Thyroid gland (tissue), 4 donors: ENCODE measurements at regions not wholly inside any gene's neighbourhood (a gene's known extent, or its start where the extent isn't known, plus 50 kb on each side); places are given as distances from the start of the nearest gene placed in this dataset.
A peak's percentile ranks its signal among the peaks of the same experiment; 100 is the strongest.

ENCODE experiments used
- DNase-seq, 2 donors: peaks; one replicate each; pipeline ENCODE4 v3.0.0-alpha.2; 2019
- H3K27ac ChIP-seq, 3 donors: fragments of 200-600 bp; sonication (generic); 1 replicate in 2 of 3; 2 replicates in 1 of 3; pipeline ENCODE4 v1.5.1; 2016 to 2019; ENCODE audit warnings: mild to moderate bottlenecking in 1 of 3, moderate library complexity in 1 of 3
- H3K27me3 ChIP-seq: fragments of 200-600 bp; sonication (generic); one replicate; pipeline ENCODE4 v1.5.1; 2019
- H3K36me3 ChIP-seq, 2 donors: fragments of 200-600 bp; sonication (generic); one replicate each; pipeline ENCODE4 v1.5.1; 2016 to 2019
- H3K4me1 ChIP-seq, 2 donors: fragments of 200-600 bp; sonication (generic); one replicate each; pipeline ENCODE4 v1.5.1; 2017 to 2019
- H3K4me3 ChIP-seq, 3 donors: fragments of 200-600 bp; sonication (generic); replicated peaks in 1 of 3; 1 replicate in 2 of 3; 2 replicates in 1 of 3; pipeline ENCODE4 v1.5.1; 2016; ENCODE audit warnings: mild to moderate bottlenecking in 1 of 3
- H3K9me3 ChIP-seq: fragments of 200-600 bp; sonication (generic); one replicate; pipeline ENCODE4 v1.5.1; 2017
- POLR2A ChIP-seq, 2 donors: fragments of 450-650 bp; IDR thresholded peaks; one replicate each; pipeline ENCODE4 v1.6.1; 2017; ENCODE audit warnings: antibody characterized with exemption in 2 of 2, mild to moderate bottlenecking in 2 of 2, moderate library complexity in 1 of 2
- WGBS, 2 donors: methylation state at CpG; one replicate each; pipeline ENCODE4 v1.1.5; 2017; 5-methylcytosine and 5-hydroxymethylcytosine counted together
- intact Hi-C: fragments of 100-400 bp; cut with DNase I; formaldehyde crosslinking; loops from one replicate; pipeline ENCODE4 v1.15.1; 2023
- TF ChIP-seq, protein P1 (sequence below), 6 experiments: fragments of 200-600 bp in 3 of 6; fragments of 450-650 bp in 3 of 6; sonication (generic) in 3 of 6; IDR thresholded peaks; one replicate each; pipeline ENCODE4 v1.5.1; 2016 to 2019; ENCODE audit warnings: antibody characterized with exemption in 6 of 6, mild to moderate bottlenecking in 2 of 6, inconsistent platforms in 1 of 6, moderate library complexity in 1 of 6

DNA sequence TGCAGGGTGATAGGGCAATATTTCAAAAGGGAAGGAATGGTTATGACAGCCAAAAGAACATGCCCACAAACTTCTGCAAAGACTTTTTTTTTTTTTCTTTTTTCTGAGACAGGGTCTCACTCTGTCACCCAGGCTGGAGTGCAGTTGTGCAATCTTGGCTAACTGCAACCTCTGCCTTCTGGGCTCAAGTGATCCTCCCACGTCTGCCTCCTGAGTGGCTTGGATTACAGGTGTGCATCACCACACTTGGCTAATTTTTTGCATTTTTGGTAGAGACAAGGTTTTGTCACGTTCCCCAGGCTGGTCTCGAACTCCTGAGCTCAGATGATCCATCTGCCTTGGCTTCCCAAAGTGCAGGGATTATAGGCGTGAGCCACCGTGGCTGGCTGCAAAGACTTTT lies 117.6 kb upstream of the ADGRF1 start:
- intact Hi-C loops: no loop called here
- Histone ChIP-seq H3K27ac (no peak overlapping the region), H3K36me3 (no peaks in the 10 kb centered on the region), H3K4me3 (no peak overlapping the region), H3K9me3 (no peaks in the 10 kb centered on the region), H3K27me3 (no peaks in the 10 kb centered on the region), H3K4me1 (peaks cover 0 to 12% of the 10 kb centered on the region in 2 donors)
- 88 to 92% methylated on average over 5 of the region's 5 CpGs for WGBS, 2 donors
- DNase-seq: no peak
- TF ChIP-seq, protein P1, sequence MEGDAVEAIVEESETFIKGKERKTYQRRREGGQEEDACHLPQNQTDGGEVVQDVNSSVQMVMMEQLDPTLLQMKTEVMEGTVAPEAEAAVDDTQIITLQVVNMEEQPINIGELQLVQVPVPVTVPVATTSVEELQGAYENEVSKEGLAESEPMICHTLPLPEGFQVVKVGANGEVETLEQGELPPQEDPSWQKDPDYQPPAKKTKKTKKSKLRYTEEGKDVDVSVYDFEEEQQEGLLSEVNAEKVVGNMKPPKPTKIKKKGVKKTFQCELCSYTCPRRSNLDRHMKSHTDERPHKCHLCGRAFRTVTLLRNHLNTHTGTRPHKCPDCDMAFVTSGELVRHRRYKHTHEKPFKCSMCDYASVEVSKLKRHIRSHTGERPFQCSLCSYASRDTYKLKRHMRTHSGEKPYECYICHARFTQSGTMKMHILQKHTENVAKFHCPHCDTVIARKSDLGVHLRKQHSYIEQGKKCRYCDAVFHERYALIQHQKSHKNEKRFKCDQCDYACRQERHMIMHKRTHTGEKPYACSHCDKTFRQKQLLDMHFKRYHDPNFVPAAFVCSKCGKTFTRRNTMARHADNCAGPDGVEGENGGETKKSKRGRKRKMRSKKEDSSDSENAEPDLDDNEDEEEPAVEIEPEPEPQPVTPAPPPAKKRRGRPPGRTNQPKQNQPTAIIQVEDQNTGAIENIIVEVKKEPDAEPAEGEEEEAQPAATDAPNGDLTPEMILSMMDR (IDR thresholded peaks at IDR 0.05): no peak
- no peak for TF ChIP-seq POLR2A (IDR thresholded peaks at IDR 0.05)

DNA sequence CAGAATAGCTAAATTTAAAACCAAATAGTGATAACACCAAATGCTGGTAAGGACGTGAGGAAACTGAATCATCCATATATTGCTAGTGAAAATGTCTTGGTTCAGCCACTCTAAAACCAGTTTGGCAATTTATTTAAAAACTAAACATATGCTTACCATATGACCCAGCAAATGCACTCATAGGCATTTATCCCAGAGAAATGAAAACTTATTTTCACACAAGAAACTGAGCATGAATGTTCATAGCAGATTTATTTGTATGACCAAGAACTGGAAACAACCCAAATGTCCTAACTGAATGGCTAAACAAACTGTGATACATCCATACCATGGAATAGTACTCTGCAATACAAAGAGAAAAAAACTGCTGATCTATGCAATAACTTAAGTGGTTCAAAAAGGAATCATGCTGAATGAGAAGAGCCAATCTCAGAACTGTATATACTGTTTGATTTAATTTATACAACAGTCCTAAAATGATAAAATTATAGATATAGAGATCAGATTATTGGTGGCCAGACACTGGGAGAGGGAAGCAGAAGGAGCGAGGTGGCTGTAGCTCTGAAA lies 115.6 kb upstream of the ADGRF1 start:
- H3K9me3 ChIP-seq: no peaks in the 10 kb centered on the region
- 48 to 49% methylated on average over 2 of the region's 2 CpGs for WGBS, 2 donors

DNA sequence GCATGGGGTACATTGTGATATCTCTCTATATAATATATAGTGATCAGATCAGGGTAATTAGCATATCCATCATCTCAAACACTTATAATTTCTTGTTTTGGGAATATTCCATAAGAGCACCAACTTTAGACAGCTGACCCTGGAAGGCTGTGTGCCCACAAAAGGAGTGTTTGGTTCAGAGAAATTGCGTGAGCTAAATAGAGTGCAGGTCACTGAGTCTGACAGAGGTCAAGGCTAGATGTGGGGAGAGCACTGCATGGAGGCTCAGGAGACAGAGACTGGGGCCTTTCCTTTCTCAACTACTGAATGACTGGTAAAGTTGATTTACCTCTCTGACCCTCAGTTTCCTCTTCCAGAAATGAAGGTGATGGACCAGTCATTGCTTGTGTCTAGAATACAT lies 114.9 kb upstream of the ADGRF1 start:
- peaks cover 0 to 12% of the 10 kb centered on the region in 2 donors for H3K4me1 ChIP-seq
- H3K36me3 ChIP-seq: no peaks in the 10 kb centered on the region
- no peaks in the 10 kb centered on the region for H3K9me3 ChIP-seq
- no peak overlapping the region for H3K4me3 ChIP-seq
- TF ChIP-seq POLR2A (IDR thresholded peaks at IDR 0.05): no peak
- TF ChIP-seq, protein P1 (IDR thresholded peaks at IDR 0.05): no peak
- WGBS, 2 donors: 43 to 97% methylated on average over 1 of the region's 1 CpG
- intact Hi-C loops: no loop called here
- no peaks in the 10 kb centered on the region for H3K27me3 ChIP-seq
- peak overlapping the region in 1 of 3 donors; percentile 65 for H3K27ac ChIP-seq
- DNase-seq: no peak

More for the DNA sequence above, 115.6 kb upstream of the ADGRF1 start:
- intact Hi-C loops: no loop called here
- no peak overlapping the region for H3K4me3 ChIP-seq
- no peaks in the 10 kb centered on the region for H3K36me3 ChIP-seq
- DNase-seq: no peak
- TF ChIP-seq POLR2A (IDR thresholded peaks at IDR 0.05): no peak
- TF ChIP-seq, protein P1 (IDR thresholded peaks at IDR 0.05): no peak
- H3K27ac ChIP-seq: no peak overlapping the region
- no peaks in the 10 kb centered on the region for H3K27me3 ChIP-seq
- H3K4me1 ChIP-seq: peaks cover 0 to 12% of the 10 kb centered on the region in 2 donors

DNA sequence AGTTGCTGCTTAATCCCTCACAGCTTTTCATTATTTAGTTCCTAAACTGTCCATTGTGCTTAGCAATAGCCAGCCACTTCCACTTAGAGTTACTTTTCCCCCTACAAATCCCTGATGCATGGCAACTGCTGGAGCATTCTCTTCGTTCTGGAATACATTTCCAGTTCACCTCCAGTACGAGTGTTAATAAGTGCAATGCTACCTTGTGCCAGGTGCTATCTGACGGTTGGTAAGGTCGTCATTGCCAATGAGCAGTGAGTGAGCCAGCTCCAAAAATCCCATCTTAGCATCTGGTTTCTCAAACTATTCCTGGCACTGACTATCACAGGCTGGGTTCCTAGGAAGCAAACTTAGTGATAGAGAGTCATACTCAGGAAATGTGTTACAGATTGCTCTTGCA lies 114.1 kb upstream of the ADGRF1 start:
- H3K9me3 ChIP-seq: no peaks in the 10 kb centered on the region
- WGBS, 2 donors: 33 to 38% methylated on average over 4 of the region's 4 CpGs
- TF ChIP-seq POLR2A (IDR thresholded peaks at IDR 0.05): no peak
- TF ChIP-seq, protein P1 (IDR thresholded peaks at IDR 0.05): no peak
- intact Hi-C loops: no loop called here
- peak overlapping the region in 1 of 3 donors; percentile 65 for H3K27ac ChIP-seq
- no peak overlapping the region for H3K4me3 ChIP-seq
- H3K36me3 ChIP-seq: no peaks in the 10 kb centered on the region
- peaks cover 0 to 12% of the 10 kb centered on the region in 2 donors for H3K4me1 ChIP-seq
- peak; percentile 70 to 71 for DNase-seq
- no peaks in the 10 kb centered on the region for H3K27me3 ChIP-seq

DNA sequence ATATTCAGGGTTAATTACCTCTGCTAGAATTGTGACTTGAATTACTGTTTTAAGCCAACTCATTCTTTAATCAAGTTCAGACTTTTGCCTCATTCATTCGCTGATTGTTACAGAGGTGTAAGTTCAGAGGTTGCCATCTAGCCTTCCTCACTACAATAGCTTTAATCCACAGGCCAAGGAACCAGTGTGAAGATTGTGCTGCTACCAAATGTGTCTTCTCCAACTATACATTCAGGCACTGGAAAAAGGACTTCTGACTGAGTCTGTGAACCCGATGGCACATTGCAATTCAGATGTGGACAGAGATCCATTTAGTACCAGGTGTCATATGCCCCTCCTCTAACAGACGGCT lies 111.2 kb upstream of the ADGRF1 start:
- DNase-seq: no peak
- Histone ChIP-seq H3K27ac (no peak overlapping the region), H3K27me3 (no peaks in the 10 kb centered on the region), H3K4me1 (peaks cover 0 to 12% of the 10 kb centered on the region in 2 donors), H3K36me3 (no peaks in the 10 kb centered on the region), H3K9me3 (no peaks in the 10 kb centered on the region), H3K4me3 (no peak overlapping the region)
- 95 to 97% methylated on average over 3 of the region's 3 CpGs for WGBS, 2 donors
- intact Hi-C loops: no loop called here
- TF ChIP-seq, protein P1 (IDR thresholded peaks at IDR 0.05): no peak
- no peak for TF ChIP-seq POLR2A (IDR thresholded peaks at IDR 0.05)
